ENCODE measurements at regions not wholly inside any gene's neighbourhood (a gene's known extent, or its start where the extent isn't known, plus 50 kb on each side); places are given as distances from the start of the nearest gene placed in this dataset.

DNA sequence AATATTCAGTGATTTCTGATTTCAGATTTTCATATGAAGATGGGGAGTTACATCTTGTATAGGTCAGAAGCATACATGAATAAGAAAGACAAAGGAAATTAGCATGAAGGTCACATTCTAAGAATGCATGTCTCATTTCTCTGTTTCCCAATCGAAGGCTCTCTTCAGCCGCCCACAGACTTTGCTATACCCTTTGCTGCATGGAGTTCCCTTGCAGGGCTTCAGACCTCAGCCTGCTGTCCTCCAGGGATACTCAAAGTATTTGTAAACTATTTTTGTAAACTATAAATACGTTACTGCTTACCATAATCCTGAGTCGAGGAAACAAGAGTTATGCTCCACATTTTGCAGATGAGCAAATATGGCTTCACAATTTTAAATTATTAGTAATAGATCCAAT is 738.4 kb downstream of the PCDH18 start:
- Mint-ChIP-seq H3K4me3 (no peak overlapping the region), H3K9me3 (no peaks in the 10 kb centered on the region), H3K36me3 (no peaks in the 10 kb centered on the region), H3K27ac (no peak overlapping the region), H3K4me1 (no peaks in the 10 kb centered on the region), H3K27me3 (ENCODE audit: insufficient read depth, low read depth) (peaks cover 2% of the 10 kb centered on the region)
- DNase-seq (ENCODE audit: low spot score), result no peak
- TF ChIP-seq EZH2phosphoT487 (IDR thresholded peaks at IDR 0.05) (no peak), EZH2 (IDR thresholded peaks at IDR 0.05) (no peak), CTCF (IDR thresholded peaks at IDR 0.05) (no peak)
- H3K27ac ChIP-seq, result no peak overlapping the region
- no peaks in the 10 kb centered on the region for H3K79me2 ChIP-seq (ENCODE audit: low read depth)
- H3K36me3 ChIP-seq, result no peaks in the 10 kb centered on the region
- H3K4me2 ChIP-seq, result no peak overlapping the region
- no peaks in the 10 kb centered on the region for H3K4me1 ChIP-seq
- H3K4me3 ChIP-seq, result no peak overlapping the region
- no peak overlapping the region for H3K9ac ChIP-seq
- H3F3A ChIP-seq (ENCODE audit: low read depth), result no peaks in the 10 kb centered on the region
- H3K9me3 ChIP-seq (ENCODE audit: low read depth), result no peaks in the 10 kb centered on the region
- H2AFZ ChIP-seq (replicated peaks), result no peak overlapping the region
- no peaks in the 10 kb centered on the region for H4K20me1 ChIP-seq (ENCODE audit: low read depth)
- no peaks in the 10 kb centered on the region for H3K27me3 ChIP-seq

DNA sequence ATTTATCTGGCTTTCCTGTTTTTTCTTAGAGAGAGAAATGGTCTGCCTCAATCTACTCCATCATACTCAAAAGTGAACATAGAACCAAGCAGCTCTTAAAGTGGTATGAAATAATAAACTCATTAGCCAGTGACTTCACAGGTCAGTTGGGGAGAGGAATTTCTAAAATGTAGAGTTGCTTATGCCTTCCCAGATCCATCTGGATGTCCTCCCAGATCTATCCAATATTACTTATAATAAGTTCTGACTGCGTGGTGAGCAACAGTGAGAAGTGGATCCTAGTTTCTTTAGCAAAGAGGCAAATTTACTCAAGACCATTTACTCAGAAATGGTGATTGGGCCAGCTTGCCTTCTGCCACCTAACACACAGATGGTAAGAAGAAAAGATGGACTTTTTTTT is 748.0 kb downstream of the PCDH18 start:
- H3K36me3 Mint-ChIP-seq, result no peaks in the 10 kb centered on the region
- H3K27ac ChIP-seq, result no peak overlapping the region
- H3K36me3 ChIP-seq, result no peaks in the 10 kb centered on the region
- H3K4me2 ChIP-seq, result no peak overlapping the region
- H3K27me3 Mint-ChIP-seq (ENCODE audit: insufficient read depth, low read depth), result no peaks in the 10 kb centered on the region
- no peaks in the 10 kb centered on the region for H3F3A ChIP-seq (ENCODE audit: low read depth)
- no peak for DNase-seq (ENCODE audit: low spot score)
- H3K4me1 ChIP-seq, result no peaks in the 10 kb centered on the region
- no peaks in the 10 kb centered on the region for H3K27me3 ChIP-seq
- H3K9ac ChIP-seq, result no peak overlapping the region
- no peak overlapping the region for H3K4me3 ChIP-seq
- no peaks in the 10 kb centered on the region for H3K4me1 Mint-ChIP-seq
- H3K27ac Mint-ChIP-seq, result no peak overlapping the region
- H4K20me1 ChIP-seq (ENCODE audit: low read depth), result no peaks in the 10 kb centered on the region
- H3K4me3 Mint-ChIP-seq, result no peak overlapping the region
- H3K79me2 ChIP-seq (ENCODE audit: low read depth), result no peaks in the 10 kb centered on the region
- no peaks in the 10 kb centered on the region for H3K9me3 ChIP-seq (ENCODE audit: low read depth)
- peaks cover 2% of the 10 kb centered on the region for H3K9me3 Mint-ChIP-seq
- no peak overlapping the region for H2AFZ ChIP-seq (replicated peaks)
- TF ChIP-seq CTCF (IDR thresholded peaks at IDR 0.05) (no peak), EZH2 (IDR thresholded peaks at IDR 0.05) (no peak), EZH2phosphoT487 (IDR thresholded peaks at IDR 0.05) (no peak)

- H3K4me2 ChIP-seq, result no peak overlapping the region
- H3K36me3 ChIP-seq, result no peaks in the 10 kb centered on the region
- Mint-ChIP-seq H3K27me3 (ENCODE audit: insufficient read depth, low read depth) (no peaks in the 10 kb centered on the region), H3K9me3 (peaks cover 4% of the 10 kb centered on the region), H3K27ac (peak overlapping the region; percentile 91), H3K36me3 (no peaks in the 10 kb centered on the region), H3K4me1 (peaks cover 15% of the 10 kb centered on the region), H3K4me3 (no peak overlapping the region)
- peaks cover 7% of the 10 kb centered on the region for H3K4me1 ChIP-seq
- H3K79me2 ChIP-seq (ENCODE audit: low read depth), result no peaks in the 10 kb centered on the region
- no peaks in the 10 kb centered on the region for H4K20me1 ChIP-seq (ENCODE audit: low read depth)
- TF ChIP-seq EZH2phosphoT487 (IDR thresholded peaks at IDR 0.05), result no peak
- no peak for TF ChIP-seq CTCF (IDR thresholded peaks at IDR 0.05)
- TF ChIP-seq EZH2 (IDR thresholded peaks at IDR 0.05), result no peak
- no peaks in the 10 kb centered on the region for H3K9me3 ChIP-seq (ENCODE audit: low read depth)
- no peak for DNase-seq (ENCODE audit: low spot score)
- H3K4me3 ChIP-seq, result no peak overlapping the region
- H3K27me3 ChIP-seq, result no peaks in the 10 kb centered on the region
- no peak overlapping the region for H3K27ac ChIP-seq
- H3K9ac ChIP-seq, result no peak overlapping the region
- H3F3A ChIP-seq (ENCODE audit: low read depth), result no peaks in the 10 kb centered on the region
- no peak overlapping the region for H2AFZ ChIP-seq (replicated peaks)
Measured at GRCh38 chr4:136769717-136770116, 762.6 kb downstream of the PCDH18 start.

GRCh38 chr4:136768925-136769275 is 763.4 kb downstream of the PCDH18 start:
- peak; percentile 29 for DNase-seq (ENCODE audit: low spot score)
- Mint-ChIP-seq H3K4me1 (peaks cover 18% of the 10 kb centered on the region), H3K27ac (peak overlapping the region; percentile 37), H3K9me3 (peaks cover 4% of the 10 kb centered on the region), H3K36me3 (no peaks in the 10 kb centered on the region), H3K27me3 (ENCODE audit: insufficient read depth, low read depth) (no peaks in the 10 kb centered on the region), H3K4me3 (no peak overlapping the region)
- Histone ChIP-seq H3F3A (ENCODE audit: low read depth) (no peaks in the 10 kb centered on the region), H3K36me3 (no peaks in the 10 kb centered on the region), H2AFZ (replicated peaks) (no peak overlapping the region), H3K4me1 (peaks cover 7% of the 10 kb centered on the region), H3K9me3 (ENCODE audit: low read depth) (no peaks in the 10 kb centered on the region), H3K4me3 (no peak overlapping the region), H3K4me2 (no peak overlapping the region), H3K79me2 (ENCODE audit: low read depth) (no peaks in the 10 kb centered on the region), H3K27ac (no peak overlapping the region), H3K9ac (no peak overlapping the region), H4K20me1 (ENCODE audit: low read depth) (no peaks in the 10 kb centered on the region), H3K27me3 (no peaks in the 10 kb centered on the region)
- TF ChIP-seq EZH2phosphoT487 (IDR thresholded peaks at IDR 0.05), result no peak
- no peak for TF ChIP-seq CTCF (IDR thresholded peaks at IDR 0.05)
- TF ChIP-seq EZH2 (IDR thresholded peaks at IDR 0.05), result no peak
